Naive thymus-derived CD8-positive, alpha-beta T cell (primary cell): ENCODE measurements at regions not wholly inside any gene's neighbourhood (a gene's known extent, or its start where the extent isn't known, plus 50 kb on each side); places are given as distances from the start of the nearest gene placed in this dataset.

Experiments
- ATAC-seq, 2 donors: fragments of 150-1000 bp; cut with Tn5 transposase in 1 of 2; sonication (Bioruptor Pico), chemical (Tn5 transposase) in 1 of 2; 1 replicate in 1 of 2; 2 replicates in 1 of 2; pipeline ENCODE4 v1.10.0; 2021; ENCODE audit warnings: mild to moderate bottlenecking in 2 of 2, moderate library complexity in 2 of 2
- POLR2A ChIA-PET: fragments of 350-600 bp; sonication (Branson Sonifier 250); formaldehyde crosslinking; loops from one replicate; lab custom pipeline; 2021; ENCODE audit warnings: antibody characterized with exemption; lab: Charles Lee
- DNase-seq, 10 donors: peaks; one replicate each; pipeline versions ENCODE4 v3.0.0 to v3.0.0-alpha.2; 2020 to 2022
- H3K27ac Mint-ChIP-seq, 10 donors: one replicate each; pipeline ENCODE4 v1.8.0; 2020 to 2022; ENCODE audit warnings: mild to moderate bottlenecking in 10 of 10, mixed read lengths in 10 of 10, moderate library complexity in 4 of 10, inconsistent platforms in 1 of 10
- H3K27me3 Mint-ChIP-seq, 5 donors: one replicate each; pipeline ENCODE4 v1.8.0; 2021 to 2022; ENCODE audit warnings: mixed read lengths in 5 of 5
- H3K36me3 Mint-ChIP-seq, 3 donors: one replicate each; pipeline ENCODE4 v1.8.0; 2020 to 2022; ENCODE audit warnings: mixed read lengths in 3 of 3, mild to moderate bottlenecking in 2 of 3, inconsistent platforms in 1 of 3
- H3K4me1 Mint-ChIP-seq, 4 donors: one replicate each; pipeline ENCODE4 v1.8.0; 2021 to 2022; ENCODE audit warnings: mixed read lengths in 4 of 4
- H3K4me3 Mint-ChIP-seq, 10 donors: one replicate each; pipeline ENCODE4 v1.8.0; 2020 to 2022; ENCODE audit warnings: mild to moderate bottlenecking in 10 of 10, mixed read lengths in 10 of 10, moderate library complexity in 6 of 10, inconsistent platforms in 1 of 10
- H3K9me3 Mint-ChIP-seq, 9 donors: one replicate each; pipeline ENCODE4 v1.8.0; 2020 to 2022; ENCODE audit warnings: mixed read lengths in 9 of 9, mild to moderate bottlenecking in 3 of 9, inconsistent platforms in 1 of 9, moderate library complexity in 1 of 9

DNA sequence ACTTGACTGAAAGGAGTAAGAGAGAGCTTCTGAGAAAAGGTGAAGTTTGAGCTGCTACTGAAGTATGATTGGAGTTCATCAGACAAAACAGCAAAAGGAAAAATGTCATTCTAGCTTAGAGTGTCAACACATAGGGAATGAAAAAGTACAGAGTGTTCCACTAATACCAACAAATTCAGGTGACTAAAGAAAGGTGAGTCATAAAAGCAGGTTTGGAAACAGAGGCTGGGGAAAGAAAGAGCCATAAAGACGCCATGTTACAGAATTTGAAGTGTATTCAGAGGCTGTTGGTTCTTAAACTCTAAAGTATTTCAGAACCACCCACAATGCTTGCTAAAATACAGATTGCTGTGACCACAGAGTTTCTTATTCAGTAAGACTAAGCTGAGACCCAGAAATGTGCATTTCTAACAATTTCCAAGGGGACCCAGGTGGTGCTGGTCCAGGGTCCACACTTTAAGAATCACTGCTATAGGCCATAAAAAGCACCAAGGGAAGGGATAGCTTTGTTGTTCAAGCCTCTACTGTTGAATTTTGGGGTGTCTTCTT, 143.1 kb downstream of the ELAPOR2 start:
- Mint-ChIP-seq H3K9me3 (no peaks in the 10 kb centered on the region), H3K4me1 (no peaks in the 10 kb centered on the region), H3K4me3 (no peak overlapping the region), H3K27me3 (peaks cover 0 to 1% (median 0%) of the 10 kb centered on the region in 5 donors), H3K27ac (peak overlapping the region in 1 of 10 donors; percentile 43), H3K36me3 (peaks cover 0 to 13% (median 0%) of the 10 kb centered on the region in 3 donors)
- no peak for DNase-seq
- POLR2A ChIA-PET: no interaction called here
- ATAC-seq: no peak

DNA sequence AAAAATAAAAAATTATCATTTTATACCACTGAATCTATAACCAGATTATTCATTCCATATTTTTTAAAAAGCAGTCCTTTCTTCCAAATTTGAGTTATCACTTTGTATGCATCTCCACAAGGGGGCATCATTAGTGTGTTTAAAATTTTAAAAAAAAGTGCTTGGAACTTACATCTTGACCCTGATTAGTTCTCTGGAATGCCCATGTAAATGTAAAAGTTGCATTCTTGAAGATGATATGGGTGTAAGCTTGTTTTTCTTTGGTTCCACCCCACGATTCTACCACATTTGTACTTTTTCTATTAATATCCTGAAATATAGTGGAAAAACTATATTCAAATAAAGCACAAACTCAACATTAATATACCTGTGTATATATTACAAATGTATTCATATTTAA, 144.9 kb downstream of the ELAPOR2 start:
- Mint-ChIP-seq H3K27ac (no peak overlapping the region), H3K9me3 (no peaks in the 10 kb centered on the region), H3K4me3 (no peak overlapping the region), H3K27me3 (peaks cover 0 to 1% (median 0%) of the 10 kb centered on the region in 5 donors), H3K36me3 (peaks cover 0 to 17% (median 0%) of the 10 kb centered on the region in 3 donors), H3K4me1 (no peaks in the 10 kb centered on the region)
- POLR2A ChIA-PET: no interaction called here
- ATAC-seq (no peak), DNase-seq (peak in 1 of 10 donors; percentile 8)
